OCI-LY7 (cell line): ENCODE measurements at regions not wholly inside any gene's neighbourhood (a gene's known extent, or its start where the extent isn't known, plus 50 kb on each side); places are given as distances from the start of the nearest gene placed in this dataset.

Experiments used
- BruUV-seq: library from RNA; stranded (reverse); fragments of 400-500 nt; replicated peaks from 2 replicates; lab custom pipeline; 2021; lab: Mats Ljungman, UMichigan
- CTCF ChIA-PET: fragments of 300-600 bp; sonication (Branson Sonifier 250); formaldehyde crosslinking; loops from one replicate; lab custom pipeline; 2022; ENCODE audit warnings: antibody characterized with exemption; ENCODE audit not compliant: unreplicated experiment; lab: Charles Lee
- POLR2A ChIA-PET: fragments of 300-600 bp; sonication (Branson Sonifier 250); formaldehyde crosslinking; loops from one replicate; lab custom pipeline; 2022; ENCODE audit warnings: antibody characterized with exemption; lab: Charles Lee
- DNase-seq: peaks from one replicate; pipeline ENCODE4 v3.0.0-alpha.2; 2015; ENCODE audit warnings: low spot score
- H2AFZ ChIP-seq: fragments of 200-600 bp; sonication (generic), shearing (Covaris generic); 2 replicates; pipeline ENCODE4 v1.6.1; 2014; ENCODE audit warnings: mild to moderate bottlenecking, antibody characterized with exemption, low read length, moderate library complexity
- H3K27ac ChIP-seq: fragments of 200-600 bp; sonication (generic); 2 replicates; pipeline ENCODE4 v1.5.1; 2014; ENCODE audit warnings: mixed run types, low read depth, mild to moderate bottlenecking, moderate library complexity, low read length, inconsistent platforms; ENCODE audit not compliant: poor library complexity, severe bottlenecking
- H3K36me3 ChIP-seq: fragments of 200-600 bp; sonication (generic); 2 replicates; pipeline ENCODE4 v1.6.1; 2014; ENCODE audit warnings: mild to moderate bottlenecking, antibody characterized with exemption, low read length, moderate library complexity, mixed read lengths; ENCODE audit not compliant: insufficient read depth
- H3K4me1 ChIP-seq: fragments of 200-600 bp; sonication (generic); 2 replicates; pipeline ENCODE4 v1.5.1; 2014; ENCODE audit warnings: mild to moderate bottlenecking, low read length; ENCODE audit not compliant: insufficient read depth, poor library complexity, severe bottlenecking
- H3K4me2 ChIP-seq: fragments of 200-600 bp; sonication (generic); 2 replicates; pipeline ENCODE4 v1.6.1; 2014; ENCODE audit warnings: mild to moderate bottlenecking, low read length
- H3K4me3 ChIP-seq: fragments of 200-600 bp; sonication (generic); 2 replicates; pipeline ENCODE4 v1.5.1; 2014; ENCODE audit warnings: mild to moderate bottlenecking, low read depth, low read length; ENCODE audit not compliant: poor library complexity, severe bottlenecking
- H3K79me2 ChIP-seq: fragments of 200-600 bp; sonication (generic); 2 replicates; pipeline ENCODE4 v1.6.1; 2016; ENCODE audit warnings: low read depth, mild to moderate bottlenecking, low read length, moderate library complexity, mixed read lengths; ENCODE audit not compliant: insufficient read depth
- H3K9me2 ChIP-seq: fragments of 200-600 bp; sonication (generic); 2 replicates; pipeline ENCODE4 v1.6.1; 2016; ENCODE audit warnings: mild to moderate bottlenecking, low read length, mixed read lengths; ENCODE audit not compliant: insufficient read depth
- H3K9me3 ChIP-seq: fragments of 200-600 bp; sonication (generic); 2 replicates; pipeline ENCODE4 v1.6.1; 2014; ENCODE audit warnings: mild to moderate bottlenecking, mixed run types, low read length, mixed read lengths
- H4K20me1 ChIP-seq: fragments of 200-600 bp; sonication (generic); 2 replicates; pipeline ENCODE4 v1.6.1; 2014; ENCODE audit warnings: mild to moderate bottlenecking, antibody characterized with exemption, low read length, moderate library complexity, mixed read lengths; ENCODE audit not compliant: insufficient read depth
- EZH2phosphoT487 ChIP-seq: fragments of 200-600 bp; sonication (generic); IDR thresholded peaks from 2 replicates; pipeline ENCODE4 v1.6.1; 2018; ENCODE audit warnings: low read depth, borderline replicate concordance, mild to moderate bottlenecking, mixed run types, antibody characterized with exemption, low read length, moderate library complexity, mixed read lengths
- intact Hi-C: fragments of 100-400 bp; cut with micrococcal nuclease; formaldehyde crosslinking; loops from one replicate; pipeline ENCODE4 v1.10.0; 2022; ENCODE audit not compliant: unreplicated experiment
- TF ChIP-seq, protein P1 (sequence below): fragments of 200-600 bp; sonication (generic); conservative IDR thresholded peaks from 2 replicates; pipeline ENCODE4 v1.5.1; 2014; ENCODE audit warnings: mild to moderate bottlenecking, antibody characterized with exemption, low read length, moderate library complexity, mixed read lengths

GRCh38 chr1:42014823-42015222 is 96.1 kb upstream of the HIVEP3 start:
- no peak for DNase-seq
- Histone ChIP-seq H2AFZ (no peak overlapping the region), H3K4me2 (no peak overlapping the region), H3K79me2 (no peaks in the 10 kb centered on the region), H3K4me3 (no peak overlapping the region), H3K9me2 (no peaks in the 10 kb centered on the region), H4K20me1 (no peaks in the 10 kb centered on the region), H3K36me3 (no peaks in the 10 kb centered on the region), H3K4me1 (no peaks in the 10 kb centered on the region), H3K9me3 (no peaks in the 10 kb centered on the region), H3K27ac (no peak overlapping the region)
- BruUV-seq, result no TSS peak
- ChIA-PET POLR2A (no interaction called here), CTCF (no interaction called here)
- TF ChIP-seq, protein P1, sequence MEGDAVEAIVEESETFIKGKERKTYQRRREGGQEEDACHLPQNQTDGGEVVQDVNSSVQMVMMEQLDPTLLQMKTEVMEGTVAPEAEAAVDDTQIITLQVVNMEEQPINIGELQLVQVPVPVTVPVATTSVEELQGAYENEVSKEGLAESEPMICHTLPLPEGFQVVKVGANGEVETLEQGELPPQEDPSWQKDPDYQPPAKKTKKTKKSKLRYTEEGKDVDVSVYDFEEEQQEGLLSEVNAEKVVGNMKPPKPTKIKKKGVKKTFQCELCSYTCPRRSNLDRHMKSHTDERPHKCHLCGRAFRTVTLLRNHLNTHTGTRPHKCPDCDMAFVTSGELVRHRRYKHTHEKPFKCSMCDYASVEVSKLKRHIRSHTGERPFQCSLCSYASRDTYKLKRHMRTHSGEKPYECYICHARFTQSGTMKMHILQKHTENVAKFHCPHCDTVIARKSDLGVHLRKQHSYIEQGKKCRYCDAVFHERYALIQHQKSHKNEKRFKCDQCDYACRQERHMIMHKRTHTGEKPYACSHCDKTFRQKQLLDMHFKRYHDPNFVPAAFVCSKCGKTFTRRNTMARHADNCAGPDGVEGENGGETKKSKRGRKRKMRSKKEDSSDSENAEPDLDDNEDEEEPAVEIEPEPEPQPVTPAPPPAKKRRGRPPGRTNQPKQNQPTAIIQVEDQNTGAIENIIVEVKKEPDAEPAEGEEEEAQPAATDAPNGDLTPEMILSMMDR, result no peak
- no peak for TF ChIP-seq EZH2phosphoT487
- intact Hi-C loops, result no loop called here

- intact Hi-C loops, result no loop called here
- Histone ChIP-seq H3K4me1 (no peaks in the 10 kb centered on the region), H3K27ac (no peak overlapping the region), H3K4me2 (no peak overlapping the region), H2AFZ (no peak overlapping the region), H3K4me3 (no peak overlapping the region), H3K36me3 (no peaks in the 10 kb centered on the region), H4K20me1 (no peaks in the 10 kb centered on the region), H3K9me2 (no peaks in the 10 kb centered on the region), H3K9me3 (no peaks in the 10 kb centered on the region), H3K79me2 (no peaks in the 10 kb centered on the region)
- DNase-seq, result no peak
- no TSS peak for BruUV-seq
- CTCF ChIA-PET, result no interaction called here
- POLR2A ChIA-PET, result no interaction called here
- TF ChIP-seq, protein P1, result no peak
- no peak for TF ChIP-seq EZH2phosphoT487
These were observed 95.3 kb upstream of the HIVEP3 start for GRCh38 chr1:42013881-42014470.

DNA sequence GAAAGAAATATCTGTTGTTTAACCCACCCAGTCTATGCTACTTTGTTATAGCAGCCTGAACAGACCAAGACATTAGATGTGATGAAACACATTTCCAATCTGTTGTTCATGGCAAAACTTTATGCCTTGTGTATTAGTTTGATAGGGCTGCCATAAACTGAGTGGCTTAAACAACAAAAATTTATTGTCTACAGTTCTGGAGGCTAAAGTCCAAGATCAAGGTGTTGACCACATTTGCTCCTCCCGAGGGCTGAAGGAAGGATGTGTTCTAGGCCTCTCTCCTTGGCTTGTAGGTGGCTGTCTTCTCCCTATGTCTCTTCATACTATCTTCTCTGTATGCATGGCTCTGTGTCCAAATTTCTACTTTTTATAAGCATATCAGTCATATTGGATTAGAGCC is 94.1 kb upstream of the HIVEP3 start:
- no peak overlapping the region for H3K27ac ChIP-seq
- no peaks in the 10 kb centered on the region for H3K36me3 ChIP-seq
- H3K4me2 ChIP-seq, result no peak overlapping the region
- H3K9me3 ChIP-seq, result no peaks in the 10 kb centered on the region
- no peak for DNase-seq
- H3K4me1 ChIP-seq, result no peaks in the 10 kb centered on the region
- TF ChIP-seq, protein P1, result no peak
- no peak for TF ChIP-seq EZH2phosphoT487
- no peaks in the 10 kb centered on the region for H3K79me2 ChIP-seq
- no peaks in the 10 kb centered on the region for H3K9me2 ChIP-seq
- H4K20me1 ChIP-seq, result no peaks in the 10 kb centered on the region
- no peak overlapping the region for H2AFZ ChIP-seq
- intact Hi-C loops, result no loop called here
- ChIA-PET POLR2A (no interaction called here), CTCF (no interaction called here)
- H3K4me3 ChIP-seq, result no peak overlapping the region
- no TSS peak for BruUV-seq
